T-cell (primary cell): ENCODE measurements at regions not wholly inside any gene's neighbourhood (a gene's known extent, or its start where the extent isn't known, plus 50 kb on each side); places are given as distances from the start of the nearest gene placed in this dataset.

Source experiments
- ATAC-seq, 4 experiments: fragments of 200-7000 bp in 3 of 4; fragments of 150-1000 bp in 1 of 4; cut with Tn5 transposase; replicated peaks in 1 of 4; 1 replicate in 3 of 4; 2 replicates in 1 of 4; pipeline ENCODE4 v1.10.0; 2021; ENCODE audit warnings: moderate library complexity in 3 of 4, mild to moderate bottlenecking in 2 of 4, moderate number of reproducible peaks in 1 of 4
- CTCF ChIA-PET, 2 donors: fragments of 300-600 bp; sonication (Branson Sonifier 250); formaldehyde crosslinking; loops; one replicate each; lab custom pipeline; 2022; ENCODE audit warnings: antibody characterized with exemption in 2 of 2; lab: Charles Lee
- POLR2A ChIA-PET, 2 donors: fragments of 300-600 bp; sonication (Branson Sonifier 250); formaldehyde crosslinking; loops; one replicate each; lab custom pipeline; 2022; ENCODE audit warnings: antibody characterized with exemption in 2 of 2; lab: Charles Lee
- DNase-seq, 35 experiments: peaks; one replicate each; pipeline versions ENCODE4 v3.0.0 to v3.0.0-alpha.2; 2013 to 2023
- H3K27ac ChIP-seq: one replicate; pipeline ENCODE4 v1.5.1; 2013; ENCODE audit warnings: low read length
- H3K27me3 ChIP-seq, 2 experiments: replicated peaks in 1 of 2; 1 replicate in 1 of 2; 2 replicates in 1 of 2; pipeline versions ENCODE4 v1.6.1 to v1.7.0; 2013; ENCODE audit warnings: low read length in 1 of 2, mixed read lengths in 1 of 2; ENCODE audit not compliant: control insufficient read depth in 2 of 2, insufficient read depth in 2 of 2; ENCODE audit errors: extremely low read depth in 1 of 2
- H3K36me3 ChIP-seq, 2 donors: 1 replicate in 1 of 2; 2 replicates in 1 of 2; pipeline versions ENCODE4 v1.6.1 to v1.7.0; 2013; ENCODE audit warnings: low read length in 1 of 2; ENCODE audit not compliant: control insufficient read depth in 2 of 2, insufficient read depth in 1 of 2; ENCODE audit errors: extremely low read depth in 1 of 2
- H3K4me1 ChIP-seq, 2 experiments: 1 replicate in 1 of 2; 2 replicates in 1 of 2; pipeline versions ENCODE4 v1.6.1 to v1.7.0; 2013; ENCODE audit warnings: low read length in 2 of 2, mixed read lengths in 1 of 2; ENCODE audit not compliant: insufficient read depth in 2 of 2, control insufficient read depth in 1 of 2; ENCODE audit errors: extremely low read depth in 1 of 2
- H3K4me3 ChIP-seq, 2 donors: 1 replicate in 1 of 2; 2 replicates in 1 of 2; pipeline versions ENCODE4 v1.5.1 to v1.7.0; 2013; ENCODE audit warnings: mild to moderate bottlenecking in 2 of 2, low read length in 1 of 2, moderate library complexity in 1 of 2; ENCODE audit not compliant: control insufficient read depth in 1 of 2; ENCODE audit errors: extremely low read depth in 1 of 2
- H3K9me3 ChIP-seq: 2 replicates; pipeline ENCODE4 v1.7.0; 2013
- H3K27ac Mint-ChIP-seq, 2 donors: one replicate each; pipeline ENCODE4 v1.8.0; 2020 to 2021; ENCODE audit warnings: mild to moderate bottlenecking in 2 of 2, mixed read lengths in 2 of 2
- H3K27me3 Mint-ChIP-seq, 2 donors: one replicate each; pipeline ENCODE4 v1.8.0; 2021 to 2022; ENCODE audit warnings: mixed read lengths in 2 of 2
- H3K36me3 Mint-ChIP-seq: one replicate; pipeline ENCODE4 v1.8.0; 2021; ENCODE audit warnings: mixed read lengths
- H3K4me1 Mint-ChIP-seq, 3 donors: one replicate each; pipeline ENCODE4 v1.8.0; 2020 to 2022; ENCODE audit warnings: mixed read lengths in 3 of 3, mild to moderate bottlenecking in 1 of 3
- H3K4me3 Mint-ChIP-seq, 3 donors: one replicate each; pipeline ENCODE4 v1.8.0; 2020 to 2022; ENCODE audit warnings: mild to moderate bottlenecking in 3 of 3, mixed read lengths in 3 of 3, moderate library complexity in 3 of 3
- H3K9me3 Mint-ChIP-seq, 3 donors: one replicate each; pipeline ENCODE4 v1.8.0; 2020 to 2022; ENCODE audit warnings: mixed read lengths in 3 of 3
- WGBS: methylation state at CpG from one replicate; pipeline ENCODE4 v1.1.5; 2013; ENCODE audit warnings: missing lambda C conversion rate; ENCODE audit not compliant: insufficient coverage; 5-methylcytosine and 5-hydroxymethylcytosine counted together

GRCh38 chr1:198024336-198024735, 107.2 kb downstream of the LHX9 start:
- 100% methylated on average over 2 of the region's 4 CpGs for WGBS
- Histone ChIP-seq H3K27me3 (no peaks in the 10 kb centered on the region), H3K27ac (no peak overlapping the region), H3K9me3 (no peaks in the 10 kb centered on the region), H3K4me3 (no peak overlapping the region), H3K4me1 (no peaks in the 10 kb centered on the region), H3K36me3 (no peaks in the 10 kb centered on the region)
- DNase-seq (no peak), ATAC-seq (no peak)
- no peak overlapping the region for H3K4me3 Mint-ChIP-seq
- no peaks in the 10 kb centered on the region for H3K4me1 Mint-ChIP-seq
- POLR2A ChIA-PET, result no interaction called here
- H3K9me3 Mint-ChIP-seq, result peaks cover 0 to 2% (median 0%) of the 10 kb centered on the region in 3 donors
- no peak overlapping the region for H3K27ac Mint-ChIP-seq
- CTCF ChIA-PET, result no interaction called here
- peaks cover 8% of the 10 kb centered on the region in 2 donors for H3K27me3 Mint-ChIP-seq
- no peaks in the 10 kb centered on the region for H3K36me3 Mint-ChIP-seq

GRCh38 chr1:198024782-198025181, 107.6 kb downstream of the LHX9 start:
- no peak overlapping the region for H3K4me3 ChIP-seq
- no peaks in the 10 kb centered on the region for H3K4me1 ChIP-seq
- no peak for ATAC-seq
- H3K4me1 Mint-ChIP-seq, result no peaks in the 10 kb centered on the region
- H3K9me3 ChIP-seq, result no peaks in the 10 kb centered on the region
- POLR2A ChIA-PET, result no interaction called here
- CTCF ChIA-PET, result no interaction called here
- no peaks in the 10 kb centered on the region for H3K36me3 ChIP-seq
- H3K36me3 Mint-ChIP-seq, result no peaks in the 10 kb centered on the region
- no peak overlapping the region for H3K27ac ChIP-seq
- H3K4me3 Mint-ChIP-seq, result no peak overlapping the region
- no peak for DNase-seq
- H3K27me3 ChIP-seq, result no peaks in the 10 kb centered on the region
- H3K27me3 Mint-ChIP-seq, result peaks cover 6 to 8% of the 10 kb centered on the region in 2 donors
- H3K27ac Mint-ChIP-seq, result no peak overlapping the region
- H3K9me3 Mint-ChIP-seq, result peaks cover 0 to 2% (median 0%) of the 10 kb centered on the region in 3 donors

- Mint-ChIP-seq H3K4me1 (no peaks in the 10 kb centered on the region), H3K4me3 (no peak overlapping the region), H3K27me3 (peaks cover 2 to 7% of the 10 kb centered on the region in 2 donors), H3K27ac (no peak overlapping the region), H3K9me3 (peaks cover 0 to 2% (median 0%) of the 10 kb centered on the region in 3 donors), H3K36me3 (no peaks in the 10 kb centered on the region)
- no peaks in the 10 kb centered on the region for H3K4me1 ChIP-seq
- no peak overlapping the region for H3K27ac ChIP-seq
- CTCF ChIA-PET, result no interaction called here
- H3K4me3 ChIP-seq, result no peak overlapping the region
- DNase-seq, result no peak
- POLR2A ChIA-PET, result interaction anchor here in 1 of 2 donors (0.7 kb wide), 1 partner anchor 13 kb away, joined by 3 read pairs; no protein-coding TSS in a partner anchor
- WGBS, result no CpG with 5 or more reads among the region's 2 CpGs
- ATAC-seq, result no peak
- H3K27me3 ChIP-seq, result no peaks in the 10 kb centered on the region
- H3K9me3 ChIP-seq, result no peaks in the 10 kb centered on the region
- no peaks in the 10 kb centered on the region for H3K36me3 ChIP-seq
These were observed 113.5 kb downstream of the LHX9 start for GRCh38 chr1:198030682-198031081.

- Mint-ChIP-seq H3K4me1 (no peaks in the 10 kb centered on the region), H3K36me3 (no peaks in the 10 kb centered on the region), H3K9me3 (peaks cover 0 to 2% (median 0%) of the 10 kb centered on the region in 3 donors), H3K4me3 (no peak overlapping the region), H3K27me3 (peaks cover 2 to 7% of the 10 kb centered on the region in 2 donors), H3K27ac (no peak overlapping the region)
- Histone ChIP-seq H3K4me1 (no peaks in the 10 kb centered on the region), H3K27ac (no peak overlapping the region), H3K4me3 (no peak overlapping the region), H3K9me3 (no peaks in the 10 kb centered on the region), H3K27me3 (no peaks in the 10 kb centered on the region), H3K36me3 (no peaks in the 10 kb centered on the region)
- POLR2A ChIA-PET, result no interaction called here
- ATAC-seq (no peak), DNase-seq (no peak)
- CTCF ChIA-PET, result no interaction called here
These were observed 113.9 kb downstream of the LHX9 start for GRCh38 chr1:198031086-198031485.

- WGBS, result 0% methylated on average over 2 of the region's 2 CpGs
- no peaks in the 10 kb centered on the region for H3K27me3 ChIP-seq
- DNase-seq, result no peak
- ChIA-PET POLR2A (no interaction called here), CTCF (interaction anchor here in 1 of 2 donors (0.5 kb wide), 1 partner anchor 20 kb away, joined by 4 read pairs; no protein-coding TSS in a partner anchor)
- peaks cover 2 to 7% of the 10 kb centered on the region in 2 donors for H3K27me3 Mint-ChIP-seq
- H3K9me3 ChIP-seq, result no peaks in the 10 kb centered on the region
- no peak overlapping the region for H3K4me3 ChIP-seq
- no peaks in the 10 kb centered on the region for H3K4me1 ChIP-seq
- H3K27ac ChIP-seq, result no peak overlapping the region
- no peaks in the 10 kb centered on the region for H3K9me3 Mint-ChIP-seq
- H3K36me3 Mint-ChIP-seq, result no peaks in the 10 kb centered on the region
- no peak for ATAC-seq
- no peak overlapping the region for H3K4me3 Mint-ChIP-seq
- H3K27ac Mint-ChIP-seq, result no peak overlapping the region
- no peaks in the 10 kb centered on the region for H3K36me3 ChIP-seq
- no peaks in the 10 kb centered on the region for H3K4me1 Mint-ChIP-seq
These were observed 115.5 kb downstream of the LHX9 start for GRCh38 chr1:198032668-198033067.

GRCh38 chr1:198040880-198041279, 115.9 kb upstream of the NEK7 start:
- H3K4me3 ChIP-seq, result no peak overlapping the region
- no peak overlapping the region for H3K27ac ChIP-seq
- Mint-ChIP-seq H3K27ac (no peak overlapping the region), H3K36me3 (no peaks in the 10 kb centered on the region), H3K4me1 (no peaks in the 10 kb centered on the region), H3K4me3 (no peak overlapping the region), H3K27me3 (no peaks in the 10 kb centered on the region), H3K9me3 (peaks cover 0 to 1% (median 0%) of the 10 kb centered on the region in 3 donors)
- no peaks in the 10 kb centered on the region for H3K9me3 ChIP-seq
- POLR2A ChIA-PET, result no interaction called here
- WGBS, result 100% methylated on average over 1 of the region's 2 CpGs
- H3K36me3 ChIP-seq, result no peaks in the 10 kb centered on the region
- ATAC-seq (no peak), DNase-seq (no peak)
- no peaks in the 10 kb centered on the region for H3K4me1 ChIP-seq
- no peaks in the 10 kb centered on the region for H3K27me3 ChIP-seq
- CTCF ChIA-PET, result interaction anchor here in 1 of 2 donors (1.1 kb wide), 1 partner anchor 18 kb away, joined by 3 read pairs; no protein-coding TSS in a partner anchor

GRCh38 chr1:198042168-198042567, 114.6 kb upstream of the NEK7 start:
- H3K27me3 ChIP-seq, result no peaks in the 10 kb centered on the region
- H3K4me3 Mint-ChIP-seq, result no peak overlapping the region
- H3K4me1 ChIP-seq, result no peaks in the 10 kb centered on the region
- H3K4me3 ChIP-seq, result no peak overlapping the region
- no peaks in the 10 kb centered on the region for H3K36me3 Mint-ChIP-seq
- H3K27me3 Mint-ChIP-seq, result no peaks in the 10 kb centered on the region
- no peaks in the 10 kb centered on the region for H3K36me3 ChIP-seq
- no peak overlapping the region for H3K27ac Mint-ChIP-seq
- peaks cover 0 to 7% (median 5%) of the 10 kb centered on the region in 3 donors for H3K9me3 Mint-ChIP-seq
- ChIA-PET CTCF (interaction anchor here in 1 of 2 donors (0.7 kb wide), 1 partner anchor 89 kb away, joined by 3 read pairs; no protein-coding TSS in a partner anchor), POLR2A (no interaction called here)
- no peak for ATAC-seq
- H3K4me1 Mint-ChIP-seq, result no peaks in the 10 kb centered on the region
- H3K27ac ChIP-seq, result no peak overlapping the region
- WGBS, result no CpG with 5 or more reads among the region's 2 CpGs
- H3K9me3 ChIP-seq, result no peaks in the 10 kb centered on the region
- DNase-seq, result no peak
